Right ventricle myocardium inferior (tissue), 1 donor: ENCODE measurements at regions not wholly inside any gene's neighbourhood (a gene's known extent, or its start where the extent isn't known, plus 50 kb on each side); places are given as distances from the start of the nearest gene placed in this dataset.
A peak's percentile ranks its signal among the peaks of the same experiment; 100 is the strongest.
"Not testable (repeated sequence)": the region's sequence is repeated elsewhere in the genome, so short reads cannot be mapped to it uniquely, and the experiment has no call there.

Source experiments
- ATAC-seq: fragments of 200-7000 bp; cut with Tn5 transposase; one replicate; pipeline ENCODE4 v1.9.1; 2020; ENCODE audit warnings: mild to moderate bottlenecking, moderate library complexity
- DNase-seq: peaks from one replicate; pipeline ENCODE4 v3.0.0; 2021; ENCODE audit errors: missing footprints
- intact Hi-C: fragments of 100-400 bp; cut with DNase I; formaldehyde crosslinking; loops from one replicate; pipeline ENCODE4 v1.11.0; 2022
- donor health status: DM: no; HTN: yes; CAD: no; lungs with severe emphysema.

DNA sequence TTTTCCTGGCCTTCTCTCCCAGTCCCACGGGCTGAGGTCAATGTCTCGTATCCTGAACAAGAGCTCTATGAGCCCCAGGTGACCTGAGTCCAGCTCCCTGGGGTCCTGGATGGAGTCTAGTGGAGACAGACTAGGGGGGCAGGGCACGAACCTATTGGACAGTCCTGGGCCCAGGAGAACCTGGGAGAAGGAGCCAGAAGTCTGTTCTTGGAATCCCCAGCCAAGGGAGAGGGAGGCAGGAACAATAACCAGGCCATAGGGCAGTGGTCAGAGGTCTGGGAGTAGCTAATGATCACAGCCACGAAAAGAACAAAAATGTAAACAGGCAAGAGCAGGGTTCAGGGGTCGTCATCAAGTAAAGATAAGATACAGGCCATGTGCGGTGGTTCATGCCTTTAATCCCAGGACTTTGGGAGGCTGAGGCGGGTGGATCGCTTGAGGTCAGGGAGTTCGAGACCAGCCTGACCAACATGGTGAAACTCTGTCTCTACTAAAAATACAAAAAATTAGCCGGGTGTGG is 60.8 kb downstream of the COPRS start:
- DNase-seq: no peak
- no peak for ATAC-seq
- intact Hi-C loops: no loop called here

DNA sequence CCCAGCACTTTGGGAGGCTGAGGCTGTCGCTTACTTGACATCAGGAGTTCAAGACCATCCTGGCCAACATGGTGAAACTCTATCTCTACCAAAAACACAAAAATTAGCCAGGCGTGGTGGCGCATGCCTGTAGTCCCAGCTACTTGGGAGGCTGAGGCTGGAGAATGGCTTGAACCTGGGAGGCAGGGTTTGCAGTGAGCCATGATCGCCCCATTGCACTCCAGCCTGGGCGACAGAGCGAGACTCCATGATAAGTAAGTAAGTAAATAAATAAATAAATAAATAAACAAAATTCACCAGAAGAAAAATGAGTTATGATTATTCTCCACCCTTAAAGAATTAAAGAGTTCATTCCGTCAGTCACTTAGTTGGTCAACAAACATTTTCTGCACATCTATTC is 63.1 kb downstream of the COPRS start:
- ATAC-seq, intact Hi-C loops, DNase-seq: not testable (repeated sequence)

DNA sequence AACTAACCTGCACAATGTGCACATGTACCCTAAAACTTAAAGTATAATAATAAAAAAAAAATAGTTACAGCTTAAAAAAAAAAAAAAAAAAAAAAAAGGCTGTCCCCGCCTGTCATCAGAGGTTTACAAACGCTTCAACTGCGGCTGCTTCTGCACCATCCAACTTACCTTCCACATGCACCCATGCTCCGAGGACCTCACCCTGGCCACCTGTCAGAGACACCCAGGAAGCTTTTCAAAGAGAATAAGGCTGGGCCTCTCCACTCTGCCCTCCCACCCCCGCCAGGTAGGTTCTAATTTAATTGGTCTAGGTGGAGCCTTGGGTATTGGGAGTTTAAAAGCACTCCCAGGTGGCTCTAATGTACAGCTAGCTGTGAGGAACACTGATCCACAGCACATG is 64.9 kb downstream of the COPRS start:
- intact Hi-C loops: no loop called here
- DNase-seq (no peak), ATAC-seq (no peak)

DNA sequence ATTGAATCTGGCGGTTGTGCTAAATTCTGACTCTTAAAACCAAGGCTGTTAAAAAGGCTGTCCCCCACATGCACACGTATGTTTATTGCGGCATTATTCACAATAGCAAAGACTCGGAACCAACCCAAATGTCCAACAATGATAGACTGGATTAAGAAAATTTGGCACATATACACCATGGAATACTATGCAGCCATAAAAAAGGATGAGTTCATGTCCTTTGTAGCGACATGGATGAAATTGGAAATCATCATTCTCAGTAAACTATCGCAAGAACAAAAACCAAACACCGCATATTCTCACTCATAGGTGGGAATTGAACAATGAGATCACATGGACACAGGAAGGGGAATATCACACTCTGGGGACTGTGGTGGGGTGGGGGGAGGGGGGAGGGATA is 65.4 kb downstream of the COPRS start:
- intact Hi-C loops, ATAC-seq, DNase-seq: not testable (repeated sequence)

DNA sequence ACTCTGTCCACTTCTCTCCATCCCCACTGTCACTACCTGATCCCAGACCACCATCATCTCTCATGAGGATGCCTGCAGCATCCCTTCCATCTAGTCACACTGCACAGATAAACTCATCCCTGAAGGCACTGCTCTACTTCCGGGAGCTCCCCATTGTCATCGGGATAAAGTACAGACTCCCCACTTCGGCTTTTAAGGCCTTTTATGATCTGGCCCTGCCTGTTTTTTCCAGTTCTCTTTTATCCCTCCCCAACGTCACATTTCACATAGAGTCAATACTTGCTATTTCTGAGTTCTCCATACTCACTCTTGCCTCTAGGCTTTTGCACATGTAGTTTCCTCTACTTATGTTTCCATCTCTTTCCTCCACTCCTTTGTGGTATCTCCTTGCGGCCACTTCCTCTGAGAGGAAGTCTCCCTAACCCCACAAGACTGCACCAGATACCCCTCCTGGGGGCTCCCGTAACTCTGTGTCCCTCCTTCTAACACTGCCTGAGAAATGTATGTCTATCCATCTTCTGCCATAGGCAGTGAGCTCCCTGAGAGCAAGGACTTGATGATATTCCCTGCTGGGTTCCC is 66.9 kb downstream of the COPRS start:
- intact Hi-C loops: no loop called here
- ATAC-seq (no peak), DNase-seq (no peak)

DNA sequence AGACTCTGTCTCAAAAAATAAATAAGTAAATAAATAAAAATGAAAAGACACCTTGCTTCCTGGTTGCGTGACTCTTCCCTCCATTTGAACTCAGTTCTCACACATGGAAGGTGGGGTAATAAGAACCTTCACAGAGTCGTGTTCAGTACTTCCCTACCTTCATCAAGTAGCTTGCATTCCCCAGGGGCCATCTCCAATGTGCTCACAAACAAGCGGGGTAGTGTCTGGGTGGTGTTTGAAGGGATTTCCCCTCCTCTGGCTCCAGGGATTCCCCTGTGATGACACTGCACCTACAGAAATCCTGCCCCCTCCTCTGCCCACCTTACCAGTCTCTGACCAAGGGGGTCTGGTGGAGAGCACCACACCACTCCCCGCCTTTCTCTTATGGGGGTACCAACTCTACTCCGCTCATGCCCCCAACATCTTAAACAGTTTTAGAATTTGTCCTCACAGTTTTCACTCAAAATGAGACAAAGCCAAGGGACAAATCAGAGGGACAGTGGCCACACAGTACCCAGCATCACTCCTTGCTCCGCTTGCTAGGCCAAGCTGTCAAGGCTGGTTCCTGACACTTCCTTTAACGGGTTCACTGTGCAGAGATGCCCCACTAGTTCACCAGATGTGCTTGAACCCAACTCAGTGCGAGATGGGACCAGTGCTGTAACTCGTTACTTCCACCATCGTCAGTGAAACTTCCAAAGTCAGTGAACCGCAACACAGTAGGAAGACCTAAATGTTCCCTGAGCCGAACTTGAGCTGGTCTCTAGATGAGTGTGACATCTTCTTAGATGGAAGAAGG is 69.1 kb downstream of the COPRS start:
- ATAC-seq (no peak), DNase-seq (no peak)
- intact Hi-C loops: no loop called here

DNA sequence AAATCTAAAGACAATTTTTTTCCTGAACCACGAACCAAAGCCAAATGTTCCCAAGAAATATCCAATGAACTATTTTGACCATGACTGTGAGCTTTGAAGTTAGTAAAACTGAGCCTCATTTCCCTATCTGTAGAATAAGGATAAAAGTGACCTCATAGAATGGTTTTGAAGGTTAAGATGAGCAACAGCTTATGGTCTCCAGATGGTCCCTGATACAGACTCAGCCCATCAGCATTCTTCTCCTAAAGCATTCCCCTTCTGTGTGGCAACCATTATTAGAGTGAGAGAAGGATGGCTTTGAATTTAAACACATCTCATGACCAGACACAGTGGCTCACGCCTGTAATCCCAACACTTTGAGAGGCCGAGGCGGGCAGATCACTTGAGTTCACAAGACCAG is 70.1 kb downstream of the COPRS start:
- no peak for DNase-seq
- intact Hi-C loops: no loop called here
- ATAC-seq: no peak

DNA sequence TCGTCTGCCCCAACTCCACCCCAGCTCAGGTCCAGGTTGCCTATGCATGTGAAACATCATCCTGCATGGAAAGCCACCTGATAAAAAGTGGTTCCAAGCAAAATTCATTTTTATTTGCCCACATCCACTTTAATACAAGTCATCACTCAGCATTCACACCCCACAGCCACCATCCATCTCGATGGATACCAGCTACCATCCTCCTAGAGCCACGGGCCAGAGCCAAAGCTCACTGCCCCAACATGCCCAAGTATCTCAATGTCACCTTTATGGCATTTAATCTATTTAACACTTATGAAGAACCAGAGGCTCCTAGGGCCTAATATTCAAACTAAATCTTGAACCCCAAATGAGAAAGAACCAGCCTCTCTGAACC is 70.5 kb downstream of the COPRS start:
- DNase-seq: no peak
- peak; percentile 54 for ATAC-seq
- intact Hi-C loops: no loop called here

DNA sequence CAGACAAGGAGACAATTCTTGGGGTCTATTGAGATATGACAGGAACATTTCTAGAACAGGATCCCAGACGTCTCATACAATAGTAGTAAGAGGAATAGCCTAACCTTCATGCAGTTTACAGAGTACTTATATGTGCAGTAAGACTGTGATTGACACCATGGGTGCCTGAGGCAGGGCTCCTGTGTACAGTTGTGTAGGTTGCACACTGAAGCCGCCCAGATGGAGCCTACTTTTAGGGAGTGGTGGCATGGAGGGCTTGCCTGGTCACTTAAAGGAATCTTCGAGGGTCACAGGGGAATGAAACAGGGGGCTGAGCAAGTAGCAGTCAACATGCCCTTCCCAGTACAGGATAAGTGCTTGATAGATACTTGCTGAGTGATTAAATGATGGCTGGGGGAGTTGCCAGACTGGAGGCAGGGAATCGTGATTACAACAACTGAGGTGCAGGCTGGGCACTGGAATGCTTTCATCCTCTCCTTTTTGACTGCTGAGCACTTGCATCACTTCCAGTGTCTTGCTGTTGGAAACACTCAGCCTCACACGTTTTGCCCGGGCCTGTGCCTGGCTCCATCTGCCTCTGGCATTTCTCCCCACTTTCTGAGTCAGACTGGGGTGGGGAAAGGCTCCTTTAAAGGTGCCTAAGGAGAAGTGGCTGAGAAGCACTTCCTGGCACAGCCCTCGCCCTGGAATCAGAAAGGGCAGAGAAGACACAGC is 71.0 kb downstream of the COPRS start:
- no peak for DNase-seq
- ATAC-seq: peak; percentile 74
- intact Hi-C loops: no loop called here

DNA sequence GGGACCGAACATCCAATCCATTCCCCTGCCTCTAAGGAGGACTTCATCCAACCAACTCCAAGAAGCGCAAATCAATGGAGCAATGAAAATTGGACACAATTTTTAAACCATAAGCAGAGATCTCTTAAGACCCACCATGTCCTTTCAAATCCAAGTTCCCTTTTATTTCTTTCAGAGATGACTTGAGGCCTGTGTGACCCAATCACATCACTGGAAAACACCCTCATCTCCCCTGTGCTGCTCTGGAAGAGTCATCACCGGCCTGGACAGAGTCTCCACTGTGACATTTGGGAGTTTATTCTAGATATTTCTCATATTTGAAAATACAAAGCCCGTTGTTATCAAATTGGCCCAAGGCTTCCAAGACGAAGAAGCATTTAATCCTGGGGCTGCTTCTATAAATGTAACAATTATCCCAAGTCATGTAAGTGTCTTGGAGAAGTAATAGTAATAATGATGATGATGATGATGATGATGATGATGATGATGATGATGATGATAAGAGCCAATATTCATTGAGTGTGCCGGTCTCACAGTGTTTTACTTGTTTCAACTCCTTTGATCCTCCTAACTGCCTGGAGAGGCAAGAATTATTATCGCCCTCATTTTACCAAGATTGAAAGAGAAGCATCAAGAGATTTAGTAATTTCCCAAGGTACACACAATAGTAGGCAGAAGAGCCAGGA is 72.1 kb downstream of the COPRS start:
- intact Hi-C loops: no loop called here
- DNase-seq (no peak), ATAC-seq (no peak)

DNA sequence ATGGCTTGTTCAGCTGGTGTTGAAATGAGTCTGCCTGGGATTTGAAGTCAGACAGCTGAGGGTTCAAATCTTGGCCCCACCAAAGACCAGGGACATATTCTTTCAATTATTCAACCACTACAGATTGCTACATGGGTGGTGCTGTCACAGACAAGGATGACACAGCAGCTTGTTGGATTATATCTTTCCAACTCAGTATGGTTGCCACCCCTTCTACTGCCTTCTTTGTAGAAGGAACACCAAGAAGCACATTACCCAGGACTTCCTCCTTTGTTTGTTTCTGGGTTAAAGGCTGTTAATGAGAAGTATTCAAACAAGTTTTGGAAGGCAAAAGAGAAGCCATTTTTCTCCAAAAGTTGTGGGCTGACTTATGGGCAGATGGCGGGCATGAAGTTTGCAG is 78.6 kb downstream of the COPRS start:
- DNase-seq: no peak
- intact Hi-C loops: no loop called here
- ATAC-seq: no peak

DNA sequence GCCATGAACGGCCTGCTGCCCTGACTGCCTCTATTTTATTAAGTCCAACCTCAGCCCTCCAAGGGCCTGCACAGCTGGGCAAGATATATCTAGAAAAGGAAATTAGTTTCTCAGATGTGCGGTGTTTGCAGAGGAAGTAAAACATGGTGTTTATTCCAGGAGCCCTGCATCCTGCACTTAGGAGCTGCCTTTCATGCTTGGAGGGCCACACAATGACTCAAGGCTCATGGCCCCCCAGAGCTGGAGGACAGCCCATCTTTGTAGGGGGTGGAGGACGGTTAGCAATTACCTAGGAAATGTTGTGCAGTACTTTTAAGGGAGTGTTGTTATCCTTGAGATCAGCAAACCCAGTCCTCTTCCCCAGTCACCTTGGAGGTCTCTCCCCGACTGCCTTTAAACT is 80.5 kb downstream of the COPRS start:
- intact Hi-C loops: no loop called here
- ATAC-seq: no peak
- DNase-seq: no peak

DNA sequence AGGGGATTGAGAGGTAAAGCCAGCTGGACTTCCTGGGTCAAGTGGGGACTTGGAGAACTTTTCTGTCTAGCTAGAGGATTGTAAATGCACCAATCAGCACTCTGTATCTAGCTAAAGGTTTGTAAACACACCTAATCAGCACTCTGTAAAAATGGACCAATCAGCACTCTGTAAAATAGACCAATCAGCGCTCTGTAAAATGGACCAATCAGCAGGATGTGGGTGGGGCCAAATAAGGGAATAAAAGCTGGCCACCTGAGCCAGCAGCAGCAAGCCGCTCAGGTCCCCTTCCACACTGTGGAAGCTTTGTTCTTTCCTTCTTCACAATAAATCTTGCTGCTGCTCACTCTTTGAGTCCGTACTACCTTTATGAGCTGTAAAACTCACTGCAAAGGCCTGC is 87.7 kb downstream of the COPRS start:
- ATAC-seq, DNase-seq, intact Hi-C loops: not testable (repeated sequence)

DNA sequence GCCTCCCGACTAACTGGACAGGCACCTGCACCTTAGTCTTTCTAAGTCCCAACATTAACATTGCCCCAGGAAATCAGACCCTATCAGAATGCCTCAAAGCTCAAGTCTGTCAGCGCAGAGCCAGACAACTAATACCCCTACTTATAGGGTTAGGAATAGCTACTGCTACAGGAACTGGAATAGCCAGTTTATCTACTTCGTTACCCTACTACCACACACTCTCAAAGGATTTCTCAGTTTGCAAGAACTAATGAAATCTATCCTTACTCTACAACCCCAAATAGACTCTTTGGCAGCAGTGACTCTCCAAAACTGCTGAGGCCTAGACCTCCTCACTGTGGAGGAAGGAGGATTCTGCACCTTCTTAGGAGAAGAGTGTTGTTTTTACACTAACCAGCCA is 88.5 kb downstream of the COPRS start:
- DNase-seq, ATAC-seq, intact Hi-C loops: not testable (repeated sequence)

DNA sequence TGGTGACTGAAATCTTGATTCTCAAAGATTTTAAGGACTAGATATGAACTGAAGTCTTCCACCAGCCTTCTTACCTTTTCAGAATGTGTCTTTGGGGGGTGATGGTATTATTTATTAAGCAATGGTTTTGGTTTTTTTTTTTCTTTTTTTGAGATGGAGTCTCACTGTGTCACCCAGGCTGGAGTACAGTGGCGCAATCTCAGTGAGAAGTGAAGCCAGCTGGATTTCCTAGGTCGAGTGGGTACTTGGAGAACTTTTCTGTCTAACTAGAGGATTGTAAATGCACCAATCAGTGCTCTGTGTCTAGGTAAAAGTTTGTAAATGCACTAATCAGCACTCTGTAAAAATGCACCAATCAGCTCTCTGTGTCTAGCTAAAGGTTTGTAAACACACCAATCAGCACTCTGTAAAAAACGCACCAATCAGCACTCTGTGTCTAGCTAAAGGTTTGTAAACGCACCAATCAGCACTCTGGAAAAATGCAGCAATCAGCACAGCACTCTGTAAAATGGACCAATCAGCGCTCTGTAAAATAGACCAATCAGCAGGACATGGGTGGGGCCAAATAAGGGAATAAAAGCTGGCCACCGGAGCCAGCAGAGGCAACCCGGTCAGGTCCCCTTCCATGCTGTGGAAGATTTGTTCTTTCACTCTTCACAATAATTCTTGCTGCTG is 97.1 kb downstream of the COPRS start:
- ATAC-seq, intact Hi-C loops, DNase-seq: not testable (repeated sequence)

DNA sequence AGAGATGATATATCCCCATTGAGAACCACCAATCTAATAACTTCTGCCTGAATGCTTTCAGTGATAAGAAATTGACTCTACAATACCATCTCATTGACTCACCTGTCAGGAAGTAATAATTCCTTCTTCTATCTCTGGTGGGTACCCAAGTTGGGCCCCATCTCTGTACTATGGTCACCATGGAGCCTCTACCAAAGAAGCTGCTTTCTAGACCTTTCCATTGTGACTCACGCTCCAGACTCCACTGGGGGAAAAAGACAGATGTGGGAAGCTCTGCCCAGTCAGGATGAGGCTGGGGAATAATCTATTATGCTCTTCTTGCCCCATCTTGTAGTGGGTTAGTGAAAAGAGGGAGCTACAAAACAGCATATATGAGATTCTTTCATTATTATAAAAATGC is 100.4 kb downstream of the COPRS start:
- no peak for DNase-seq
- no peak for ATAC-seq
- intact Hi-C loops: no loop called here

DNA sequence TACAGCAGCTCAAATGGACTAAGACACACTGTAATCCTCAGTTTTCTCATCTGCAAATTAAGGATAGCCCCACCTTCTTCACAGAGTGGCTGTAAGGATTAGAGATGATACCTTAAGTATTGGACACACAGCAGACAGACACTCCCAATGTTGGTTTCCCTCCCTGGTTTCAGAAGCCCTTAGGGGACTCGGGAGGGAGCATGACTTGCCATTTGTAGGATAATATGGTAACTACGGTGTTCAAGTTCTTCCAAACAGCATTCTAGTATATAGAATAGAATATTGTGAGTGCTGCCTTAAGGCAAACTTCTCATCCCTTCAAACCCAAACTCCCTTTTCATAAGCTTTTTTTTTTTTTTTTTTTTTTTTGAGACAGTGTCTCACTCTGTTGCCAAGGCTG is 101.9 kb downstream of the COPRS start:
- intact Hi-C loops: no loop called here
- ATAC-seq (no peak), DNase-seq (no peak)

DNA sequence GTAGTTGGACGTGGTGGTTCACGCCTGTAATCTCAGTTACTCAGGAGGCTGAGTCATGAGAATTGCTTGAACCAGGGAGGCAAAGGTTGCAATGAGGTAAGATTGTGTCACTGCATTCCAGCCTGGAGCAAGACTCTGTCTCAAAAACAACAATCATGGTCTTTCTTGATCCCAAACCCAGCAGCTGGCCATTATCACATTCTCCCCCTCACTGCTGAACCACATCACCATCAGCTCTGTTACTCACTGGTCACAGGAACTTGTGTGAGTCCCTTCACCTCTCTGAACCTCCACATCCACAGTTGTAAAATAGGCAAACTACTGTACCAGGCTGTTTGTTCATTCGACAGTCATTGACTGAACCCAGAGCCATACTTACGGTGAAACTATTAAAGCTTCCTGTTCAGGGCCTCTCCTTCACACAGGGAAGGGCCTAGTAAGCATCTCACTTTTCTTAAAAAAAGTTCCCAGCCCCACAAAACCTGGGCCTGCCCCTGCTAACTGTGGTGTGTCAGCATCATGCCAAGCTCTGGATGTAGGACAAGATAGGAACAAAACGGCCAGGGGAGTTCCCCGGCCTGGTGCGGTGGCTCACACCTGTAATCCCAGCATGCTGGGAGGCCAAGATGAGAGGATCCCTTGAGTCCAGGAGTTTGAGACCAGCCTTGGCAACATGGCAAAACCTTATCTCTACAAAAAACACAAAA is 104.7 kb downstream of the COPRS start:
- no peak for ATAC-seq
- intact Hi-C loops: no loop called here

More for the DNA sequence above, 104.7 kb downstream of the COPRS start:
- no peak for DNase-seq
